CD14-positive monocyte (primary cell): ENCODE measurements at regions not wholly inside any gene's neighbourhood (a gene's known extent, or its start where the extent isn't known, plus 50 kb on each side); places are given as distances from the start of the nearest gene placed in this dataset.
"Not testable (repeated sequence)": the region's sequence is repeated elsewhere in the genome, so short reads cannot be mapped to it uniquely, and the experiment has no call there.

Experiments
- DNase-seq, 3 donors: peaks; one replicate each; pipeline ENCODE4 v3.0.0-alpha.2; 2011 to 2022
- H2AFZ ChIP-seq: 2 replicates; pipeline ENCODE4 v1.6.0; 2012; ENCODE audit warnings: mild to moderate bottlenecking, low read depth, low read length, inconsistent platforms; ENCODE audit not compliant: insufficient read depth, poor library complexity, severe bottlenecking
- H3K27ac ChIP-seq, 2 donors: 1 replicate in 1 of 2; 2 replicates in 1 of 2; pipeline ENCODE4 v1.5.1; 2012 to 2013; ENCODE audit warnings: low read length in 2 of 2, control low read depth in 1 of 2, inconsistent platforms in 1 of 2, low read depth in 1 of 2, mild to moderate bottlenecking in 1 of 2
- H3K27me3 ChIP-seq, 2 donors: one replicate each; pipeline versions ENCODE4 v1.6.0 to v1.6.1; 2011 to 2013; ENCODE audit warnings: low read length in 2 of 2; ENCODE audit not compliant: control insufficient read depth in 2 of 2, insufficient read depth in 2 of 2
- H3K36me3 ChIP-seq, 2 donors: replicated peaks in 1 of 2; 1 replicate in 1 of 2; 2 replicates in 1 of 2; pipeline versions ENCODE4 v1.5.1 to v1.6.1; 2012 to 2013; ENCODE audit warnings: low read length in 2 of 2, control low read depth in 1 of 2, inconsistent platforms in 1 of 2, mild to moderate bottlenecking in 1 of 2; ENCODE audit not compliant: insufficient read depth in 2 of 2, control insufficient read depth in 1 of 2
- H3K4me1 ChIP-seq, 2 donors: 1 replicate in 1 of 2; 2 replicates in 1 of 2; pipeline versions ENCODE4 v1.5.1 to v1.6.1; 2012 to 2013; ENCODE audit warnings: low read length in 2 of 2, control low read depth in 1 of 2, inconsistent platforms in 1 of 2, mild to moderate bottlenecking in 1 of 2, moderate library complexity in 1 of 2; ENCODE audit not compliant: insufficient read depth in 2 of 2, control insufficient read depth in 1 of 2
- H3K4me2 ChIP-seq: replicated peaks from 2 replicates; pipeline ENCODE3; 2012; ENCODE audit warnings: low read length, moderate library complexity, mild to moderate bottlenecking; ENCODE audit not compliant: poor library complexity, severe bottlenecking; ENCODE audit errors: extremely low read depth
- H3K4me3 ChIP-seq, 3 experiments: fragments of 200-600 bp in 1 of 3; sonication (generic) in 1 of 3; replicated peaks in 1 of 3; 1 replicate in 2 of 3; 2 replicates in 1 of 3; pipeline ENCODE4 v1.5.1; 2011 to 2013; ENCODE audit warnings: low read length in 3 of 3, mild to moderate bottlenecking in 3 of 3, control low read depth in 2 of 3, low read depth in 2 of 3, inconsistent platforms in 1 of 3, moderate library complexity in 1 of 3
- H3K79me2 ChIP-seq: 2 replicates; pipeline ENCODE4 v1.6.0; 2012; ENCODE audit warnings: mild to moderate bottlenecking, control low read depth, inconsistent platforms, low read length, moderate library complexity; ENCODE audit not compliant: insufficient read depth
- H3K9ac ChIP-seq: 2 replicates; pipeline ENCODE4 v1.6.0; 2017; ENCODE audit warnings: low read length, mild to moderate bottlenecking; ENCODE audit not compliant: insufficient read depth, poor library complexity, severe bottlenecking
- H3K9me3 ChIP-seq, 2 donors: replicated peaks in 1 of 2; 1 replicate in 1 of 2; 2 replicates in 1 of 2; pipeline versions ENCODE4 v1.5.1 to v1.6.1; 2012 to 2013; ENCODE audit warnings: low read length in 2 of 2, control low read depth in 1 of 2; ENCODE audit not compliant: control insufficient read depth in 1 of 2, insufficient read depth in 1 of 2
- H4K20me1 ChIP-seq: 2 replicates; pipeline ENCODE4 v1.6.0; 2012; ENCODE audit warnings: mild to moderate bottlenecking, low read length, control low read depth, moderate library complexity; ENCODE audit not compliant: insufficient read depth
- H3K27ac Mint-ChIP-seq, 7 donors: one replicate each; pipeline ENCODE4 v1.8.0; 2020; ENCODE audit warnings: mild to moderate bottlenecking in 7 of 7, mixed read lengths in 7 of 7, moderate library complexity in 6 of 7, inconsistent platforms in 2 of 7
- H3K27me3 Mint-ChIP-seq, 3 donors: one replicate each; pipeline ENCODE4 v1.8.0; 2021 to 2022; ENCODE audit warnings: low read depth in 3 of 3, mild to moderate bottlenecking in 3 of 3, mixed read lengths in 3 of 3, moderate library complexity in 3 of 3, inconsistent platforms in 1 of 3
- H3K36me3 Mint-ChIP-seq, 2 donors: one replicate each; pipeline ENCODE4 v1.8.0; 2020; ENCODE audit warnings: mixed read lengths in 2 of 2, inconsistent platforms in 1 of 2, mild to moderate bottlenecking in 1 of 2
- H3K4me1 Mint-ChIP-seq: one replicate; pipeline ENCODE4 v1.8.0; 2020; ENCODE audit warnings: mild to moderate bottlenecking, mixed read lengths
- H3K4me3 Mint-ChIP-seq, 2 donors: one replicate each; pipeline ENCODE4 v1.8.0; 2020; ENCODE audit warnings: mild to moderate bottlenecking in 2 of 2, mixed read lengths in 2 of 2, moderate library complexity in 1 of 2
- H3K9me3 Mint-ChIP-seq, 7 donors: one replicate each; pipeline ENCODE4 v1.8.0; 2020 to 2022; ENCODE audit warnings: mixed read lengths in 7 of 7, mild to moderate bottlenecking in 6 of 7, moderate library complexity in 6 of 7, inconsistent platforms in 2 of 7
- WGBS: methylation state at CpG from one replicate; pipeline ENCODE4 v1.1.5; 2013; ENCODE audit warnings: missing lambda C conversion rate; ENCODE audit not compliant: insufficient coverage; 5-methylcytosine and 5-hydroxymethylcytosine counted together
- intact Hi-C, 2 donors: fragments of 100-400 bp; cut with micrococcal nuclease; formaldehyde crosslinking; loops; one replicate each; pipeline versions ENCODE4 v1.15.0 to v1.15.1; 2023
- TF ChIP-seq, protein P1 (sequence below): fragments of 200-600 bp; IDR thresholded peaks from one replicate; pipeline ENCODE4 v1.8.0; 2022; ENCODE audit warnings: antibody characterized with exemption, mild to moderate bottlenecking

DNA sequence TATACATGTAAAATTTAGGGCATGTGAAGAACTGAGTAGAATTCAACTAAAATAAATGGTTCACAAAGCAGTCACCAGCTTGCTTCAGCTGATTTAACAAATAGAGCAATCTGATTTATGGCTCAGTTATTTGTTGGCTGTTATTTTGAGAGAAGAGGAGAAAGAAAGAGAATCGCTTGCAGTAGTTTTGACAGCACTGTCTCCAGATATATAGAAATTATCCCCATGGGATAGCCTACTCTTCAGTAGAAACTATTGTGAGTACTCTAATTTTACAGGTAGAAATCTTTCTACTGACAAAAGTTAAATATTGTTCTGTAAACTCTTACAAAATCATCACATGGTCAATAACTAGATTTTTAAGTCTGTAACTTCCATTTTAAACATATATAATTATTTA is 1098.2 kb downstream of the MRPL39 start:
- no peaks in the 10 kb centered on the region for H3K4me1 ChIP-seq
- Mint-ChIP-seq H3K27ac (no peak overlapping the region), H3K4me3 (no peak overlapping the region), H3K4me1 (no peaks in the 10 kb centered on the region), H3K9me3 (peaks cover 0 to 13% (median 6%) of the 10 kb centered on the region in 7 donors), H3K27me3 (peaks cover 0 to 1% (median 0%) of the 10 kb centered on the region in 3 donors), H3K36me3 (peaks cover 0 to 2% of the 10 kb centered on the region in 2 donors)
- H4K20me1 ChIP-seq = no peaks in the 10 kb centered on the region
- H3K4me3 ChIP-seq = no peak overlapping the region
- no peaks in the 10 kb centered on the region for H3K36me3 ChIP-seq
- TF ChIP-seq, protein P1, sequence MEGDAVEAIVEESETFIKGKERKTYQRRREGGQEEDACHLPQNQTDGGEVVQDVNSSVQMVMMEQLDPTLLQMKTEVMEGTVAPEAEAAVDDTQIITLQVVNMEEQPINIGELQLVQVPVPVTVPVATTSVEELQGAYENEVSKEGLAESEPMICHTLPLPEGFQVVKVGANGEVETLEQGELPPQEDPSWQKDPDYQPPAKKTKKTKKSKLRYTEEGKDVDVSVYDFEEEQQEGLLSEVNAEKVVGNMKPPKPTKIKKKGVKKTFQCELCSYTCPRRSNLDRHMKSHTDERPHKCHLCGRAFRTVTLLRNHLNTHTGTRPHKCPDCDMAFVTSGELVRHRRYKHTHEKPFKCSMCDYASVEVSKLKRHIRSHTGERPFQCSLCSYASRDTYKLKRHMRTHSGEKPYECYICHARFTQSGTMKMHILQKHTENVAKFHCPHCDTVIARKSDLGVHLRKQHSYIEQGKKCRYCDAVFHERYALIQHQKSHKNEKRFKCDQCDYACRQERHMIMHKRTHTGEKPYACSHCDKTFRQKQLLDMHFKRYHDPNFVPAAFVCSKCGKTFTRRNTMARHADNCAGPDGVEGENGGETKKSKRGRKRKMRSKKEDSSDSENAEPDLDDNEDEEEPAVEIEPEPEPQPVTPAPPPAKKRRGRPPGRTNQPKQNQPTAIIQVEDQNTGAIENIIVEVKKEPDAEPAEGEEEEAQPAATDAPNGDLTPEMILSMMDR = no peak
- no peaks in the 10 kb centered on the region for H3K79me2 ChIP-seq
- intact Hi-C loops = no loop called here
- no peak overlapping the region for H3K4me2 ChIP-seq
- H3K9me3 ChIP-seq = no peaks in the 10 kb centered on the region
- no peak overlapping the region for H3K9ac ChIP-seq
- WGBS = no CpG with 5 or more reads among the region's 1 CpG
- DNase-seq = no peak
- H3K27ac ChIP-seq = no peak overlapping the region
- H2AFZ ChIP-seq = no peak overlapping the region
- no peaks in the 10 kb centered on the region for H3K27me3 ChIP-seq

DNA sequence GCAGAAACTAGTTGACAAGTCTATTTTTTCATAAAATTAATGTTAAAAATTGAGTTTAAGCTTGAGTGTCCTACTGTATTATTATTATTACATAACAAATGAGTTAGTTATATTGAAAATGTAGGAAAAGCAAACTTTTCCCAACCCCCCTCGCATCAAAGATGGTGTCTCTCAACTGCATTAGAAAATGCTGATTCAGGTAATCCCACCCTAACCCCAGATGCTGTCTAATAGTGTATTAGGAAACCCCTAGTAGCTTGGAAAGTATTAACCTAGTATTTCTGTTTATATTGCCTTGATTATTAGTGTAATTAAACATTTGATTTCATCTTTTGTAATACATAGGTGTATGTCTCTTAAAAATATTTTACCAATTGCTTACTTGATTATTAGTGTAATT is 1120.3 kb downstream of the MRPL39 start:
- Histone ChIP-seq H3K27me3 (no peaks in the 10 kb centered on the region), H3K27ac (no peak overlapping the region), H3K79me2 (no peaks in the 10 kb centered on the region), H3K4me3 (no peak overlapping the region), H3K9me3 (no peaks in the 10 kb centered on the region), H3K9ac (no peak overlapping the region), H3K4me2 (no peak overlapping the region), H3K4me1 (no peaks in the 10 kb centered on the region), H4K20me1 (no peaks in the 10 kb centered on the region), H2AFZ (no peak overlapping the region), H3K36me3 (no peaks in the 10 kb centered on the region)
- Mint-ChIP-seq H3K27ac (no peak overlapping the region), H3K36me3 (no peaks in the 10 kb centered on the region), H3K9me3 (no peaks in the 10 kb centered on the region), H3K27me3 (no peaks in the 10 kb centered on the region), H3K4me3 (no peak overlapping the region), H3K4me1 (no peaks in the 10 kb centered on the region)
- no CpG with 5 or more reads among the region's 1 CpG for WGBS
- TF ChIP-seq, protein P1 = no peak
- intact Hi-C loops = no loop called here
- DNase-seq = no peak

DNA sequence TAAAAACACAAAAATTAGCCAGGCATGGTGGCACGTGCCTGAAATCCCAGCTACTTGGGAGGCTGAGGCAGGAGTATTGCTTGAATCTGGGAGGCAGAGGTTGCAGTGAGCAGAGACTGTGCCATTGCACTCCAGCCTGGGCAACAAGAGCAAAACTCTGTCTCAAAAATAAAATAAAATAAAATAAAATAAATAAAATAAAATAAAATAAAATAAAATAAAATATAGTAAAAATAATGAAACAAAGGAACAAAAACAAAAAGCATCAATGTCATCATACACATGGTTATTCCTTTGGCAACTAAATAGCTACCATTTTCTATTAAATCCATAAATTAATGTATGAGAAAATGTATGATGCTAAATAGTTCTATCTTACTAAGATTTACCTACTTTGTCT is 1123.9 kb downstream of the MRPL39 start:
- intact Hi-C loops, H3K36me3 Mint-ChIP-seq, H2AFZ ChIP-seq, H3K9me3 ChIP-seq, H3K27ac Mint-ChIP-seq, H3K4me1 Mint-ChIP-seq, H3K36me3 ChIP-seq, H3K27me3 Mint-ChIP-seq, H3K9me3 Mint-ChIP-seq, H3K79me2 ChIP-seq, DNase-seq, H3K4me1 ChIP-seq, H3K4me2 ChIP-seq, H3K4me3 ChIP-seq, H3K27ac ChIP-seq, H3K9ac ChIP-seq, H3K4me3 Mint-ChIP-seq, H4K20me1 ChIP-seq, H3K27me3 ChIP-seq: not testable (repeated sequence)
- no CpG with 5 or more reads among the region's 1 CpG for WGBS
